RWPE1 (cell line): ENCODE measurements at regions not wholly inside any gene's neighbourhood (a gene's known extent, or its start where the extent isn't known, plus 50 kb on each side); places are given as distances from the start of the nearest gene placed in this dataset.

Source experiments
- CTCF ChIA-PET: fragments of 350-600 bp; sonication (Branson Sonifier 250); formaldehyde crosslinking; extraction: SDS; loops from one replicate; lab custom pipeline; 2021; lab: Yijun Ruan, JAX
- POLR2A ChIA-PET: fragments of 400-600 bp; formaldehyde crosslinking; extraction: SDS; loops from one replicate; lab custom pipeline; 2020; ENCODE audit warnings: antibody characterized with exemption; ENCODE audit not compliant: low non-redundant PET; lab: Yijun Ruan, JAX
- DNase-seq: peaks from one replicate; pipeline ENCODE4 v3.0.0; 2012; ENCODE audit warnings: low spot score
- H3K27ac ChIP-seq: fragments of 450-650 bp; 2 replicates; pipeline ENCODE4 v1.5.1; 2017
- CTCF ChIP-seq: fragments of 450-650 bp; conservative IDR thresholded peaks from 2 replicates; pipeline ENCODE4 v1.5.1; 2017; ENCODE audit warnings: low read depth, mild to moderate bottlenecking

DNA sequence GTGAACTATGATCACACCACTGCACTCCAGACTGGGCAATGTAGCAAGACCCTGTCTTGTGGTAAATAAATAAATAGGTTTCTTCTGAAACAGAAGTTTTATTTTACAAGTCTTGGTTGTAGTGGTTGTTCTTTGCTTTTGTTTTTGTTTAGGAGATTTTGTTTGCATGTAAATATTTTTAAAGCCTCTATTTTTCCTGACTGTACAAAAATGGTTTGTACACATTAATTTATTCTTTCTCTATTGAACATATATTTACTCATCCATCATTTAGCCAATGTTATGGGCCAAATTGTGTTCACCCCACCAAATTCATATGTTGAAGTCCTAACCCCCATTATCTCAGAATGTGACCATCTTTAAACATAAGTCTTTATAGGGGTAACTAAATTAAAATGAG, 580.1 kb downstream of the EPHA4 start:
- no peak for TF ChIP-seq CTCF
- ChIA-PET CTCF (interaction anchor here (0.7 kb wide), 1 partner anchor 16 kb away, joined by 3 read pairs; no protein-coding TSS in a partner anchor), POLR2A (no interaction called here)
- no peak for DNase-seq
- no peak overlapping the region for H3K27ac ChIP-seq

- TF ChIP-seq CTCF: no peak
- CTCF ChIA-PET: interaction anchor here (0.6 to 0.7 kb wide), 2 partner anchors 37 to 942 kb away, joined by 3 to 5 read pairs; no protein-coding TSS in a partner anchor
- POLR2A ChIA-PET: no interaction called here
- H3K27ac ChIP-seq: no peak overlapping the region
- DNase-seq: no peak
Observed at GRCh38 chr2:220994846-220995245, 577.3 kb downstream of the EPHA4 start.

GRCh38 chr2:220995581-220995980, 576.5 kb downstream of the EPHA4 start:
- ChIA-PET CTCF (no interaction called here), POLR2A (no interaction called here)
- no peak for TF ChIP-seq CTCF
- no peak overlapping the region for H3K27ac ChIP-seq
- no peak for DNase-seq

- no peak for TF ChIP-seq CTCF
- no peak for DNase-seq
- POLR2A ChIA-PET: no interaction called here
- CTCF ChIA-PET: no interaction called here
- H3K27ac ChIP-seq: no peak overlapping the region
Observed at GRCh38 chr2:220998156-220998555, 573.9 kb downstream of the EPHA4 start.

- ChIA-PET CTCF (interaction anchor here (0.6 to 0.7 kb wide), 2 partner anchors 43 to 557 kb away, joined by 3 read pairs; no protein-coding TSS in a partner anchor), POLR2A (no interaction called here)
- no peak overlapping the region for H3K27ac ChIP-seq
- TF ChIP-seq CTCF: no peak
- no peak for DNase-seq
Observed at GRCh38 chr2:220999356-220999755, 572.7 kb downstream of the EPHA4 start.

DNA sequence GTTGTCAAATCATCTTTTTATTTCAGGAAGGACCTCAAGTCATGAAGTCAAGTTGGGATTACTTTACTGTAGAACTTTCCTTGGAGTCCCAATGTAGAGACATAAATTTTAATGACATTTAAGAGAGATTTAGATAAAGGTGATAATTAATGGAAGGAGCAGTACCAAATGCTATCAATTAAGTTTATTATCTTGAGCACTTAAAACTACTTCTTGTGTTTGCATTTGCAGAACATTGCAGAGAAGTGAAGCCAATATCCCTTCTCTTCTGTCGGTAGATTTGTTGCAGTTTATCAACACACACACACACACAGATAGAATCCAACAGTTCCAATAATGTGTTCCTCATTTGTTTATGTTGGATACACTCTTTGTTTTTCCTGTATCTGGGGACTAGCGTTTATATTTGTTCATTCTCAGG, 570.7 kb downstream of the EPHA4 start:
- POLR2A ChIA-PET: no interaction called here
- H3K27ac ChIP-seq: no peak overlapping the region
- TF ChIP-seq CTCF: no peak
- CTCF ChIA-PET: no interaction called here
- DNase-seq: no peak
